ENCODE measurements at regions not wholly inside any gene's neighbourhood (a gene's known extent, or its start where the extent isn't known, plus 50 kb on each side); places are given as distances from the start of the nearest gene placed in this dataset.

DNA sequence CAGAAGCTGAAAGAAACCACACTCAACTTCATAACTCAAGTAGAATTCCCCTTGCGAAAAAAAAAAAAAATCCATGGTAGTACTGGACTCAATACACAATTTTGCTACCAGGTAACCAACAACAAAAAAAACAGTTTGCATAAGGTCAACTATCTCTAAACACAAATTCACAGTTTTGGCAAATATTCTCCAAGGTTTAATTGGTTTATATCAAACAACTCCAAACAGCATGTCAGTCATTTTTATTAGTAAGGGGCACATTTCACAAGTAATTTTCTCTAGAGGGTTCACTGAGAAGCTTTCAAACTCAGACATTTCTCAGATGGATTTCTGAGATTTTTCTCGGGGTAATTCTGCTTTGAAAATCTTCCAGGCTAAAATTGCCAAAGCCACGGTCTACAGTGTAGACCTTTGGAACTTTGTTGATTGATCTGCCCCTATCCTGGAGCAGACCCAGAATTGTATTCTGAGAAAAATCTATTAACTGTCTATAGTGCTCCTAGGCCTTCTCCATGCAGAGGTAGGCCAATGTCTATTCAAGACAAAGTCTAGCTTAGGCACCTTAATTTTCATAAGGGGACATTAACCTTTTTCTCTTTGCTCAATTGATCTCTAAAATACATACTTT lies 73.7 kb upstream of the NFKB1 start:
- ChIA-PET POLR2A (no interaction called here), CTCF (ENCODE audit: low intra/inter-chr PET ratio) (no interaction called here)
- 43% methylated on average over 3 of the region's 3 CpGs for WGBS (ENCODE audit: insufficient coverage, low coverage, missing lambda C conversion rate)
- TF ChIP-seq TARDBP (IDR thresholded peaks at IDR 0.05) (no peak), ZNF140 (CRISPR knock-in tag; IDR thresholded peaks at IDR 0.05) (no peak), TAF1 (IDR thresholded peaks at IDR 0.05; ENCODE audit: control insufficient read depth, extremely low read depth, insufficient read depth, low read length, severe bottlenecking) (no peak), SMARCE1 (IDR thresholded peaks at IDR 0.05) (no peak), ZBTB33 (CRISPR knock-in tag; IDR thresholded peaks at IDR 0.05) (no peak), ZNF212 (CRISPR knock-in tag; IDR thresholded peaks at IDR 0.05) (no peak), RREB1 (CRISPR knock-in tag; IDR thresholded peaks at IDR 0.05) (no peak), MAZ (CRISPR knock-in tag; conservative IDR thresholded peaks at IDR 0.05 in 1 of 2, IDR thresholded peaks at IDR 0.05 in 1 of 2) (no peak), ZBTB1 (CRISPR knock-in tag; IDR thresholded peaks at IDR 0.05; ENCODE audit: borderline replicate concordance, low read depth) (no peak), MIER1 (IDR thresholded peaks at IDR 0.05; ENCODE audit: low read depth) (no peak), ETV6 (IDR thresholded peaks at IDR 0.05; ENCODE audit: borderline replicate concordance in 1 of 2, low read depth in 2 of 2, low read length in 1 of 2) (no peak), ETV6 (CRISPR knock-in tag; IDR thresholded peaks at IDR 0.05; ENCODE audit: borderline replicate concordance) (no peak)
- TF ChIP-seq, protein P1, sequence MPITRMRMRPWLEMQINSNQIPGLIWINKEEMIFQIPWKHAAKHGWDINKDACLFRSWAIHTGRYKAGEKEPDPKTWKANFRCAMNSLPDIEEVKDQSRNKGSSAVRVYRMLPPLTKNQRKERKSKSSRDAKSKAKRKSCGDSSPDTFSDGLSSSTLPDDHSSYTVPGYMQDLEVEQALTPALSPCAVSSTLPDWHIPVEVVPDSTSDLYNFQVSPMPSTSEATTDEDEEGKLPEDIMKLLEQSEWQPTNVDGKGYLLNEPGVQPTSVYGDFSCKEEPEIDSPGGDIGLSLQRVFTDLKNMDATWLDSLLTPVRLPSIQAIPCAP (CRISPR knock-in tag; IDR thresholded peaks at IDR 0.05; ENCODE audit: borderline replicate concordance): no peak

More for the DNA sequence above, 73.7 kb upstream of the NFKB1 start:
- Histone ChIP-seq H2AFZ (ENCODE audit: low read depth, low read length) (no peak overlapping the region), H3K4me2 (ENCODE audit: insufficient read depth, low read length) (no peak overlapping the region), H3K9me3 (replicated peaks; ENCODE audit: control insufficient read depth, insufficient read depth, low read depth, low read length) (no peaks in the 10 kb centered on the region), H3K27ac (ENCODE audit: extremely low read depth, low read depth, low read length) (no peak overlapping the region), H4K20me1 (replicated peaks; ENCODE audit: control insufficient read depth, insufficient read depth, low read length) (no peaks in the 10 kb centered on the region), H3K36me3 (ENCODE audit: control insufficient read depth, insufficient read depth, low read length) (no peaks in the 10 kb centered on the region), H3K27me3 (ENCODE audit: control insufficient read depth in 2 of 2, insufficient read depth in 2 of 2, low read length in 2 of 2) (no peaks in the 10 kb centered on the region), H3K9ac (ENCODE audit: insufficient read depth in 1 of 2, low read depth in 2 of 2, low read length in 2 of 2) (no peak overlapping the region), H3K4me1 (replicated peaks in 1 of 2; ENCODE audit: control insufficient read depth in 2 of 2, insufficient read depth in 2 of 2, low read length in 2 of 2) (no peaks in the 10 kb centered on the region; a peak in 1 of 5 replicates), H3K9me1 (ENCODE audit: control insufficient read depth, insufficient read depth, low read length) (no peaks in the 10 kb centered on the region), H3K79me2 (ENCODE audit: control insufficient read depth, insufficient read depth, low read length) (no peaks in the 10 kb centered on the region), H3K4me3 (no peak overlapping the region)
- in situ Hi-C loops (cut with MboI) (no loop called here), intact Hi-C loops (cut with micrococcal nuclease) (no loop called here)
- BruUV-seq (replicated peaks): no TSS peak
- FAIRE-seq (no peak), ATAC-seq (no peak), DNase-seq (ENCODE audit: extremely low read depth in 1 of 4, low spot score in 3 of 4) (no peak)

All from K562 (cell line).